ENCODE measurements at regions not wholly inside any gene's neighbourhood (a gene's known extent, or its start where the extent isn't known, plus 50 kb on each side); places are given as distances from the start of the nearest gene placed in this dataset.

DNA sequence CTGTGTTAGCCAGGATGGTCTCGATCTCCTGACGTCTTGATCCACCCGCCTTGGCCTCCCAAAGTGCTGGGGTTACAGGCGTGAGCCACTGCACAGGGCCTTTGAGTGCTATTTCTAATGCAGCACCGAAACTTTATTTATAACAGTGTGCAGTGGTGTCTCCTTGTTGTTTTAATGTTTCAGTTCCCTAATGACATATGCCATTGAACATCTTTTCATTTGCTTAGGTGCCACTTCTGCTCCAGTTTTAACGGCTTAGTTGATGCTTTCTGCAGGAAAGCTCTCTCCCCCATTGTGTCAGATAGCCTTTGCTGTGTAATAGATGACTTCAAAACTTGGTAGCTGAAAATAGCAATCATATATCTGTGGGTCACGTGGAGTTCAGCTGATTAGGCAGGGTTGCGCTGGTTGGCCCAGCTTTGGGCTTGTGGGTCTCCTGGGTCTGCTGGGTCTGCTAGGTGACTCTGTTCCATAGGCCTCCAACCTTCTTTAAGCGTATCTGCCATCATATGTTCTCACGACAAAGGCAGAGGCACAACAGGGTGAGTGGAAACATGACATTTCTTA, 76.4 kb upstream of the SHISA3 start:
- in situ Hi-C loops (cut with MboI; ENCODE audit: low sequenced_read_pairs), result no loop called here
- Histone ChIP-seq H4K91ac (ENCODE audit: insufficient read depth, low read depth, low read length) (no peak overlapping the region), H3K27me3 (ENCODE audit: control insufficient read depth, insufficient read depth, low read length) (no peaks in the 10 kb centered on the region; the same call in 1 of the 2 replicates), H3K9ac (ENCODE audit: low read depth, low read length) (no peak overlapping the region), H3K14ac (replicated peaks; ENCODE audit: low read depth, low read length) (no peak overlapping the region), H3K4me3 (ENCODE audit: insufficient read depth, low read depth, low read length) (no peak overlapping the region), H3K4me1 (ENCODE audit: control insufficient read depth, insufficient read depth, low read length) (no peaks in the 10 kb centered on the region), H2AFZ (replicated peaks; ENCODE audit: low read length, poor library complexity) (no peak overlapping the region), H3K18ac (ENCODE audit: low read depth, low read length) (no peak overlapping the region), H2BK20ac (ENCODE audit: low read depth, low read length) (no peak overlapping the region), H2AK9ac (replicated peaks; ENCODE audit: low read depth, low read length, poor library complexity) (no peak overlapping the region), H3K4ac (ENCODE audit: low read depth, low read length) (no peak overlapping the region), H3K4me2 (ENCODE audit: low read depth, low read length) (no peak overlapping the region), H4K20me1 (ENCODE audit: insufficient read depth, low read length) (no peaks in the 10 kb centered on the region), H4K5ac (ENCODE audit: low read depth, low read length) (no peak overlapping the region), H3K9me3 (ENCODE audit: control insufficient read depth, insufficient read depth, low read length) (no peaks in the 10 kb centered on the region), H2BK15ac (ENCODE audit: low read depth, low read length) (no peak overlapping the region), H3K27ac (ENCODE audit: insufficient read depth, low read length) (no peak overlapping the region), H3K36me3 (ENCODE audit: control insufficient read depth, insufficient read depth, low read length) (no peaks in the 10 kb centered on the region), H2BK120ac (ENCODE audit: low read depth, low read length) (no peak overlapping the region), H3K79me1 (ENCODE audit: low read depth in 1 of 2, low read length in 2 of 2) (no peaks in the 10 kb centered on the region), H3K56ac (ENCODE audit: extremely low read depth, insufficient read depth, low read length) (no peak overlapping the region), H4K8ac (ENCODE audit: low read depth in 2 of 2, low read length in 2 of 2) (no peak overlapping the region), H3K9me1 (ENCODE audit: insufficient read depth, low read length) (no peaks in the 10 kb centered on the region), H2AK5ac (ENCODE audit: low read depth, low read length) (no peak overlapping the region), H2BK5ac (ENCODE audit: low read depth, low read length, poor library complexity, severe bottlenecking) (no peak overlapping the region), H3K23ac (ENCODE audit: low read depth, low read length) (no peak overlapping the region)
- dilution Hi-C loops (cut with HindIII; ENCODE audit: low sequenced_read_pairs, unreplicated experiment), result no loop called here
- DNase-seq, result no peak
- intact Hi-C loops (cut with micrococcal nuclease), result no loop called here
- CTCF ChIA-PET, result no interaction called here
- POLR2A ChIA-PET (ENCODE audit: unreplicated experiment), result no interaction called here
- ATAC-seq (ENCODE audit: low read depth), result no peak
- BruUV-seq (replicated peaks), result no TSS peak
- WGBS, 2 experiments (ENCODE audit: extremely low coverage in 2 of 2, insufficient read length in 1 of 2), result no CpG with 5 or more reads among the region's 10 CpGs
- TF ChIP-seq SMC3 (IDR thresholded peaks at IDR 0.05; ENCODE audit: low read depth, low read length), result no peak

All from IMR-90 (cell line).